ENCODE measurements at regions not wholly inside any gene's neighbourhood (a gene's known extent, or its start where the extent isn't known, plus 50 kb on each side); places are given as distances from the start of the nearest gene placed in this dataset.
"Not testable (repeated sequence)": the region's sequence is repeated elsewhere in the genome, so short reads cannot be mapped to it uniquely, and the experiment has no call there.

DNA sequence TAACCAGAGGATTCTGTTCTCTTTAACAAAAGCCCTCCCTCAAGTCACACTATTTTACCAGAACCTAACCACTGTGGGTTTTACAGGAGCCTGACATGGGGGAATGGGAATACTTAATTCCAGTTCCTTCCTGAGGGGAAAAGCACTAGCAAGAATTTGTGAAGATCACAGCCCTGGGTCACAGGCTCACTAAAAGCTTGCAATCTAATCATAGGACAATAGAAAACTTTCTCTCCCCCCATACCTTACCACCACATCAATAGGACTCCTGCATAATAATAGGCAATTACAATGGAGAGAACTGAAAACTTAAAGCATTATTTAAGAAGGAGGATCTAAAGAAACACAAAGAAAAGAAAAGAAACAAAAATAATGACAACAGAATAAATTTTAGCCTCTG is 225.8 kb upstream of the ZNF804A start:
- Histone ChIP-seq H3K27me3 (replicated peaks; ENCODE audit: insufficient read depth) (no peaks in the 10 kb centered on the region), H3F3A (ENCODE audit: insufficient read depth) (no peaks in the 10 kb centered on the region), H3K36me3 (ENCODE audit: low read depth) (no peaks in the 10 kb centered on the region), H3K27ac (no peak overlapping the region), H3K9ac (no peak overlapping the region), H3K9me2 (ENCODE audit: insufficient read depth) (no peaks in the 10 kb centered on the region), H3K79me2 (ENCODE audit: insufficient read depth) (no peaks in the 10 kb centered on the region), H3K4me3 (no peak overlapping the region), H3K4me1 (ENCODE audit: insufficient read depth) (no peaks in the 10 kb centered on the region), H4K20me1 (ENCODE audit: insufficient read depth) (no peaks in the 10 kb centered on the region), H3K4me2 (ENCODE audit: unreplicated experiment) (no peak overlapping the region), H3K9me3 (ENCODE audit: low read depth) (no peaks in the 10 kb centered on the region), H2AFZ (no peak overlapping the region)
- DNase-seq, result no peak
- TF ChIP-seq EZH2 (IDR thresholded peaks at IDR 0.05; ENCODE audit: insufficient read depth, poor library complexity, severe bottlenecking), result no peak
- TF ChIP-seq EZH2phosphoT487 (IDR thresholded peaks at IDR 0.05; ENCODE audit: insufficient read depth, low read depth), result no peak
- in situ Hi-C loops (cut with MboI), result no loop called here

DNA sequence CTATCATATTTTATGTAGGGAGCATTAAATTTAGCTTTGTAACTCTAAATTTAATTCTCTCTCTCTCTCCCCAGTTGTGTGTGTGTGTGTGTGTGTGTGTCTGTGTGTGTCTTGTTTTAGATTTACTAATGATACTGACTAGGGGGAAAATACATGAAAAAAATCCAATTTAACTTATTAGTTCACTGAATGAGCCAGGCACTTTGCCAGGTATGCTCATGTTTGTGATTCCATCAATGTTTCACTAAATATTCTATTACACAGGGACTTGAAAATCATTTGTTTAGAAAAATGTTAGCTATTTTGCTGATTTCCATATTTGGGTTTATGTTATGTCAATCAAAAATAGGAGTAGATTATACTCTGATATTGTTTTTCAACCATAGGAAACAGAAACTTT is 203.7 kb upstream of the ZNF804A start:
- H4K20me1 ChIP-seq (ENCODE audit: insufficient read depth), result no peaks in the 10 kb centered on the region
- no peak overlapping the region for H2AFZ ChIP-seq
- H3K4me1 ChIP-seq (ENCODE audit: insufficient read depth), result no peaks in the 10 kb centered on the region
- H3K4me3 ChIP-seq, result no peak overlapping the region
- H3K9me2 ChIP-seq (ENCODE audit: insufficient read depth), result no peaks in the 10 kb centered on the region
- no peak for DNase-seq
- no peak overlapping the region for H3K4me2 ChIP-seq (ENCODE audit: unreplicated experiment)
- no peaks in the 10 kb centered on the region for H3K9me3 ChIP-seq (ENCODE audit: low read depth)
- no peaks in the 10 kb centered on the region for H3K36me3 ChIP-seq (ENCODE audit: low read depth)
- in situ Hi-C loops (cut with MboI), result no loop called here
- H3K79me2 ChIP-seq (ENCODE audit: insufficient read depth), result no peaks in the 10 kb centered on the region
- TF ChIP-seq EZH2 (IDR thresholded peaks at IDR 0.05; ENCODE audit: insufficient read depth, poor library complexity, severe bottlenecking), result no peak
- TF ChIP-seq EZH2phosphoT487 (IDR thresholded peaks at IDR 0.05; ENCODE audit: insufficient read depth, low read depth), result no peak
- no peaks in the 10 kb centered on the region for H3F3A ChIP-seq (ENCODE audit: insufficient read depth)
- no peak overlapping the region for H3K27ac ChIP-seq
- no peak overlapping the region for H3K9ac ChIP-seq
- H3K27me3 ChIP-seq (replicated peaks; ENCODE audit: insufficient read depth), result no peaks in the 10 kb centered on the region

GRCh38 chr2:184402381-184402780 is 195.9 kb upstream of the ZNF804A start:
- DNase-seq, result no peak
- no peak overlapping the region for H2AFZ ChIP-seq
- H3K27me3 ChIP-seq (replicated peaks; ENCODE audit: insufficient read depth), result no peaks in the 10 kb centered on the region
- H3K9me2 ChIP-seq (ENCODE audit: insufficient read depth), result no peaks in the 10 kb centered on the region
- H3K27ac ChIP-seq, result no peak overlapping the region
- no peak overlapping the region for H3K4me2 ChIP-seq (ENCODE audit: unreplicated experiment)
- no peaks in the 10 kb centered on the region for H3K36me3 ChIP-seq (ENCODE audit: low read depth)
- H4K20me1 ChIP-seq (ENCODE audit: insufficient read depth), result no peaks in the 10 kb centered on the region
- no peaks in the 10 kb centered on the region for H3K79me2 ChIP-seq (ENCODE audit: insufficient read depth)
- H3K4me3 ChIP-seq, result no peak overlapping the region
- H3K9me3 ChIP-seq (ENCODE audit: low read depth), result no peaks in the 10 kb centered on the region
- H3K4me1 ChIP-seq (ENCODE audit: insufficient read depth), result no peaks in the 10 kb centered on the region
- in situ Hi-C loops (cut with MboI), result no loop called here
- no peaks in the 10 kb centered on the region for H3F3A ChIP-seq (ENCODE audit: insufficient read depth)
- no peak for TF ChIP-seq EZH2phosphoT487 (IDR thresholded peaks at IDR 0.05; ENCODE audit: insufficient read depth, low read depth)
- TF ChIP-seq EZH2 (IDR thresholded peaks at IDR 0.05; ENCODE audit: insufficient read depth, poor library complexity, severe bottlenecking), result no peak
- H3K9ac ChIP-seq, result no peak overlapping the region

DNA sequence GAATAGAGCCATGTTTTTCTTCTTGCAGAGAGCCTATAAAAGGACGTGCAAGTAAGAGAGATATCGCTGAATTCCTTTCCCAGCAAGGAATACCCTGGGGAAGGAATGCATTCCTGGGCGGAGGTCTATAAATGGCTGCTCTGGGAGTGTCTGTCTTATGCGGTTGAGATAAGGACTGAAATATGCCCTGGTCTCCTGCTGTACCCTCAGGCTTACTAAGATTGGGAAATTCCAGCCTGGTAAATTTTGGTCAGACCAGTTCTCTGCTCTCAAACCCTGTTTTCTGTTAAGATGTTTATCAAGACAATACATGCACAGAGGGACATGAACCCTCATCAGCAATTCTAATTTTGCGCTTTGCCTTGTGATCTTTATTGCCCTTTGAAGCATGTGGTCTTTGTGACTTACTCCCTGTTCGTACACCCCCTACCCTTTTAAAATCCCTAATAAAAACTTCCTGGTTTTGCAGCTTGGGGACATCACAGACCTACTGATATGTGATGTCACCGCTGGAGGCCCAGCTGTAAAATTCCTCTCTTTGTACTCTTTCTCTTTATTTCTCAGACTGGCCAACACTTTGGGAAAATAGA is 191.2 kb upstream of the ZNF804A start:
- H3K9me3 ChIP-seq (ENCODE audit: low read depth); H3K4me2 ChIP-seq (ENCODE audit: unreplicated experiment); H2AFZ ChIP-seq; H3K4me1 ChIP-seq (ENCODE audit: insufficient read depth); H3F3A ChIP-seq (ENCODE audit: insufficient read depth); H3K79me2 ChIP-seq (ENCODE audit: insufficient read depth); H3K27ac ChIP-seq; H4K20me1 ChIP-seq (ENCODE audit: insufficient read depth); H3K36me3 ChIP-seq (ENCODE audit: low read depth); H3K9me2 ChIP-seq (ENCODE audit: insufficient read depth); H3K9ac ChIP-seq; DNase-seq; H3K4me3 ChIP-seq; in situ Hi-C loops (cut with MboI); H3K27me3 ChIP-seq (replicated peaks; ENCODE audit: insufficient read depth): not testable (repeated sequence)
- 36 to 43% methylated on average over 7 of the region's 7 CpGs for WGBS, 2 experiments (ENCODE audit: low coverage in 1 of 2, low lambda C conversion rate in 2 of 2, missing lambda C conversion rate in 2 of 2)

DNA sequence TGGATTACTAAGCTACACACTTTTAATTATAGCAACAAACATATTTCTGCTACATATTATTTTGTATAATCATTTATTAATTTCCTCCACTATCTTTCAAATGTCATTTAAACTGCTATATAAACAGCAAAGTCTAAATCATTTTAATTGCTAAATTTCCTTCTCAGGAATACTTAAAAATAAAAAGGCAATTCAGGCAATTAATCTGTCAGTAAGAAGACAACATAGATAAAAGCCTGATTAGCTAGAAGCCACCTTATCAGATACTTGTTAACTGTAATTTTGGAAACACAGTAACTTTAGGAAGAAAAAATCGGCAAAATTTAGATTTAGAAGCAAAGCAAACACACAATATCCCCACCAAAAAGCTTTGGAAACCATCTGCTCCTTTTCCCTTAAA is 188.2 kb upstream of the ZNF804A start:
- Histone ChIP-seq H3K4me1 (ENCODE audit: insufficient read depth) (no peaks in the 10 kb centered on the region), H3K79me2 (ENCODE audit: insufficient read depth) (no peaks in the 10 kb centered on the region), H3K27me3 (replicated peaks; ENCODE audit: insufficient read depth) (no peaks in the 10 kb centered on the region), H3K9me2 (ENCODE audit: insufficient read depth) (no peaks in the 10 kb centered on the region), H3K27ac (no peak overlapping the region), H3K36me3 (ENCODE audit: low read depth) (no peaks in the 10 kb centered on the region), H3K9ac (no peak overlapping the region), H2AFZ (no peak overlapping the region), H3K9me3 (ENCODE audit: low read depth) (no peaks in the 10 kb centered on the region), H3F3A (ENCODE audit: insufficient read depth) (no peaks in the 10 kb centered on the region), H4K20me1 (ENCODE audit: insufficient read depth) (no peaks in the 10 kb centered on the region), H3K4me2 (ENCODE audit: unreplicated experiment) (no peak overlapping the region), H3K4me3 (no peak overlapping the region)
- TF ChIP-seq EZH2 (IDR thresholded peaks at IDR 0.05; ENCODE audit: insufficient read depth, poor library complexity, severe bottlenecking) (no peak), EZH2phosphoT487 (IDR thresholded peaks at IDR 0.05; ENCODE audit: insufficient read depth, low read depth) (no peak)
- 8 to 19% methylated on average over 1 of the region's 1 CpG for WGBS, 2 experiments (ENCODE audit: low coverage in 1 of 2, low lambda C conversion rate in 2 of 2, missing lambda C conversion rate in 2 of 2)
- DNase-seq, result no peak
- in situ Hi-C loops (cut with MboI), result no loop called here

Data from GM23248 (cell line).